Stimulated activated CD8-positive, alpha-beta memory T cell treated with anti-CD3 and anti-CD28 coated beads, Interleukin-2, amount 100 ng/mL, for 1 hour (primary cell): ENCODE measurements at regions not wholly inside any gene's neighbourhood (a gene's known extent, or its start where the extent isn't known, plus 50 kb on each side); places are given as distances from the start of the nearest gene placed in this dataset.
A peak's percentile ranks its signal among the peaks of the same experiment; 100 is the strongest.
"Not testable (repeated sequence)": the region's sequence is repeated elsewhere in the genome, so short reads cannot be mapped to it uniquely, and the experiment has no call there.

Source experiments
- DNase-seq, 2 donors: peaks; one replicate each; pipeline ENCODE4 v3.0.0-alpha.2; 2020; ENCODE audit warnings: low read depth in 2 of 2

DNA sequence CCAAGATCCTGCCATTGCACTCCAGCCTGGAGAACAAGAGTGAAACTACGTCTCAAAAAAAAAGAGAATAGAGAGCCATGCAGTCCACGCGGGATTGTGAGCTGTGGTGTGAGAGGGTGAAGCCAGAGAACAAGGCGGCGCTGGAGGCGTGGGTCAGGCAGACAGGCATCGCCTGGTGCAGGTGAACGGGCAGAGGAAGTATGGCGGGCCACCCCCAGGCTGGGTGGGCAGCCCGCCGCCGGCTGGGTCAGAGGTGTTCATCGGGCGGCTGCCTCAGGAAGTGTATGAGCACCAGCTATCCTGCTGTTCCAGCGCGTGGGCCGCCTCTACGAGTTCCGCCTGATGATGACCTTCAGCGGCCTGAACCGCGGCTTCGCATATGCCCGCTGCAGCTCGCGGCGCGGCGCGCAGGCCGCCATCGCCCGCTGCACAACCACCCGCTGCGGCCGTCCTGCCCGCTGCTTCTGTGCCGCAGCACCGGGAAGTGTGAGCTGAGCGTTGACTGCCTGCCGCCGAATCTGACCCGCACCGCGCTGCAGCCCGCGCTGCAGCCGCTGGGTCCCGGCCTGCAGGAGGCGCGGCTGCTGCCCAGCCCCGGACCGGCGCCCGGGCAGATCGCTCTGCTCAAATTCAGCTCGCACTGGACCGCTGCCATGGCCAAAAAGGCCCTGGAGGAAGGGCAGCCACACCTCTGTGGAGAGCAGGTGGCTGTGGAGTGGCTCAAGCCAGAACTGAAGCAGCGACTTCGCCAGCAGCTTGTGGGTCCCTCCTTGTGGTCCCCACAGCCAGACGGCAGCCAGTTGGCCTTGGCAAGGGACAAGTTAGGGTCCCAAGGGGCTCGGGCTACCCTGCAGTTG lies 95.5 kb upstream of the PLEKHM1 start:
- not testable (repeated sequence) for DNase-seq

GRCh38 chr17:45586651-45586934 lies 96.1 kb upstream of the PLEKHM1 start:
- not testable (repeated sequence) for DNase-seq

DNA sequence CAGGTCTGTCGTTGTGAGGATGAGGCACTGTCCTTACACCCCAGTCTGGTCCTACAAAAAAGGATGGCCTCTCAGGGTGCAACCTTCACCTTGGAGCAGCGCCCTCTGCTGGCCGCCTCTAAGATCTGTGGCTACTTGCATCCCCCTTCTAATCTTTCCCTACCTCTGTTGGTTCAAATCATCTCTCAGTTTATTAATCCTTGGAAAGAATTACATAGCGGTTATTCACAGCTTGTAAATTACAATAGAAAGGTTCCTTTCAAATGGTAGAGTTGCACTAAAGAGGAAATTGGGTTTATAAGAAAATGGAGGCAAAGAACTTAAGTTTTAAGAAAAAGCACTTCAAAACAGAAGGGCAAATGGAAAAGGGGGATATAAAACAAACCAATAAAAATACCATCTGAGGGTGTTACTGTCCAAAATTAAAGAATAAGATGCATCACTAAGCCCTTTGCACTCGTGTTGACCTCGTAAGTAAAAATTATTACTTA lies 102.0 kb upstream of the PLEKHM1 start:
- DNase-seq: peak; percentile 48 to 71

DNA sequence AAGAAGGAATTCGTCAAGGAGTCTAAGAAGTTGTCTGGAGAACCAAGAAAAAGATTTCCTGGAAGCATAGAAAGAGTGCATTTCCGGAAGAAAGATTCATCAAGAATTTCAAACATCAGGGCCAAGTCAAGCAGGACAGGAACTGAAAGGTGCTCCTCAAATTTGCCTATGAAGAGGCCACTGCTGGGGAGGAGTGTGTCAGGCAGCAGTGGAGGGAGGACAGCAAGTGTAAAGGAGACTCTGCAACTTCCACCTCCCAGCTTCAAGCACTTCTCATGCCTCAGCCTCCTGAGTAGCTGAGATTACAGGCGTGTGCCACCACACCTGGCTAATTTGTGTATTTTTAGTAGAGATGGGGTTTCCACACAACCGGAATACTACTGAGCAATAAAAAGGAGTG lies 105.8 kb upstream of the PLEKHM1 start:
- DNase-seq: not testable (repeated sequence)

DNA sequence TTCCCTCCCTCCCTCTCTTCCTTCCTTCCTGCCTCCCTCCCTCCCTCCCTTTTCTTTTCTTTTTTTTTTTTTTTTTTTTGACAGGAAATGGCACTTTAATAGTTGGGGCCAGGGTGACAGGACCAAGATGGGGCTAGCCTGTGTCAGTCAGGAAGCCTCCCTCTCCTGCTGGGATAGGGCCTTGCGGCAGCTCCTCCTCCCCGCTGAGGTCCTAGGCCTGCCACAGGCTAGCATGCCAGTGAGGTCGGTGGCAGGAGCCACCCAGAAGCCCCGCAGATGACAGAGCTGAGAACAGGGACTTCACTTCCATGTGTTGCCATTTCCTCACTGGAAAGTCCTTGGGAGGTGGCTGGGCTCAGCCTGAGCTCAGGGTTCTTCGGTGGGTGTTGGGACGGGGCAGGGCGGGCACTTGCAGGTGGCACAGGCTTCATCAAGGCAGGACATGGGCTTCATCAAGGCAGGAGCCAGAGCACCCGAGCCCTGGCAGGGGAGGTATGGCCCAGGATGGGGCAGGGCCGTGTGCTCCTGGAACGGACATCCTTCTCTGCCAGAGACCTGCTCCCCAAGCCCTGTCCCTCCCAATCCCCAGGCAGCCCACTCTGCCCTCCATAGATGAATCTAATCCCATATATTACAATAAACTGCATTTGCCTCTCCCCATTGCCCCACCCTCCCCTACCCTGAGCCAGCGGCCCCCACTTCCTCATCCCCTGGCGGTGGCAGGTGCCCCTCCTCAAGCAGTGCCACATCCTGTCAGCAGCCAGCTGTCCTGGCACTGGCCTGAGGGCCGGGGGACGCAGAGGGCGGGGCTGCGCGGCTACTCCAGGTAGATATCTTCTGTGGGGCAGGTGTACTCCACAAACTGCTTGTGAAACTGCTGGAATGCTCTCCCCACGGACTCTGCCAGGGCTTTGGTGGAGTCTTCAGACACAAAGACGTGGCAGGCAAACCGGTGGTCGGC lies 109.8 kb upstream of the PLEKHM1 start:
- not testable (repeated sequence) for DNase-seq

DNA sequence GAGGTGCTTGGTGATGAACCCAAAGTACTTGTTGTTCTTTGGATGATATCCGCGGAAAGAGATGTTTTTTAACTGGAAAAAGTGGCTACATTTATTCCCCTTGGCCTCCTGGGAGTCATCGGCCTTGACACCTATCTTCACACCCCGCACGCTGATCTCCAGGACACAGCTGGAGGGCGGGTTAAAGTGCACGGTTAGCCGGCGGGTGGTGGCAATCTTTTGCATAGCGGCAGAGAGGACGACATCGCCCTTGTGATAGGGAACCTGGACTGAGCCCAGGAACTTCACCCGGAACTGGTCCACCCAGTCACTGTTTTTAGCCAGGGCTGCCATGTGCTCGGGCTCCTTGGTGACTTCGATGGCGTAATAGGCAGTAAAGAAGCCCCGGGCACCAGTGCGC lies 110.5 kb upstream of the PLEKHM1 start:
- DNase-seq: not testable (repeated sequence)

DNA sequence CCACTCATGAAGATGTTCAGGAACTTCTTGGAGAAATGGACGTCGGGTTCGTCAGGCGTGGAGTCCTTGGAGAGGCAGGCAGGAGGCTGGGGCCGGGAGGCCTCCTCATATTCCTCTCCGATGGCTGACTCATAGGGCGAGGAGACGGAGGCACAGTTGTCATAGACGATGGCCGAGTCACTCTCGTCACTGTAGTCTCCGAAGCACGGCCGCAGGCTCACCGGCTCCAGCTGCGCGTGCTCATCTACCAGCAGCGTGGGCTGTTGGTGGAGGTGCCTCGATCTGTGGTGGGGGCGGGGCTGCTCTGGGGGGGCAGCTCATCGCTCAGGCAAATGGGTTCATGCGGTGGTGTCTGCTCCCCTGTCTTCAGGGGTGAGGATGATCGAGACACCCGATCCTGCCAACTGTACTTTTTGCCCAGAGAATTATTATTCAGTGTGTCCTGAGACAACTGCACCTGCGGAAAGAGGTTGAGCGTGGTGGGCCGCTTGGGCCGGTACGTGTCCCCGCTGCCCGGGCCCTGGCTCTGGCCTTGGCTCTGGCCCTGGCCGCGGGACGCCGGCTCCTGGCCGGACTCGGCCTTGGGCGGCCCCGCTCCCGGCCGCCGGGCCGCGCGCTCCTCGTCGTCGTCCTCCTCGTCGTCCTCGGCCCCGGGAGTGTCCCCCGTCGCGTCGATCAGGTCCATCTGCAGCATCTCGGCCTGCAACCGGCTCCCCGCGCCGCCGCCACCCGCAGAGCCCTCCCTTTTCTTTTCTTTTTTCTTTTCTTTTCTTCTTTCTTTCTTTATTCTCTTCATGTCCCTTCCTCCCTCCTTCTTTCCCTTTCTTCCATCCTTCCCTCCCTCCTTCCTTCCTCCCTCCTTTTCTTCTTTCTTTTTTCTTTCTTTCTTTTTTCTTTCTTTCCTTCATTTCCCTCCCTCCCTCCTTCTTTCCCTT lies 111.4 kb upstream of the PLEKHM1 start:
- DNase-seq: not testable (repeated sequence)

DNA sequence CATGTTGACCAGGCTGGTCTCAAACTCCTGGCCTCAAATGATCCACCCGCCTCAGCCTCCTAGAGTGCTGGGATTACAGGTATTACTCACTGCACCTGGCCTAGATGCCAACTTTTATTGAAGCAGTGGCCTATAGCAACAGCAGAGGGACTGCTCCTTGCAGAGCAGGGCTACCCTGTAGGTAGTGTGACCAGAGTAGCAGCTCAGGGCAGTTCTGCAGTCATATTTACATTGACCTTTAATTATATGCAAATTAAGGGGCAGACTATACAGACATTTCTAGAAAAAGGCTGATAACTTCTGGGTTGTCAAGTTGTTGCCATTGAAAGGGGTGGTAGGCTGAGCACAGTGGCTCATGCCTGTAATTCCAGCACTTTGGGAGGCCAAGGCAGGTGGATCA lies 115.2 kb upstream of the PLEKHM1 start:
- DNase-seq: not testable (repeated sequence)

- peak; percentile 65 to 67 for DNase-seq
Measured at GRCh38 chr17:45619984-45620405, 129.5 kb upstream of the PLEKHM1 start.

DNA sequence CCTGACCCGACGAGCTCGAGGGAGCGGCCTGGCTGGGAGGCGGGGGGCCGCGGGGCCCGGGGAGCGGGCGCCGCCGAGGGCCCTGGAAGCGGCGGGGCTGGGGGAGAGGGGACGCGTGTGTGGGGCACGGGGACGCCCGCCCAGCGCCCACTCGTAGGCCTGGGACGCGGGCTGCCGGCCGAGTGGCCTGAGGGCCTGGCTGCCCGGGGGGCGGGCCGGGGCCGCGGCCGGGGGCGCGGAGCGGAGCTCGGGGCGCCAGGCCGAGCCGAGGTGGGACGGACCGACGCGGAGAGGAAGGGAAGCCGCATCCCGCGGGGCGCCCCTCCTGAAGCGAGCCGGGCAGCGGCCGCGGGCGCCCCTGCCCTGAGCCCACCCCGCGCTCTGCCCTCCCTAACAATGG lies 129.9 kb upstream of the PLEKHM1 start:
- DNase-seq: not testable (repeated sequence)

DNA sequence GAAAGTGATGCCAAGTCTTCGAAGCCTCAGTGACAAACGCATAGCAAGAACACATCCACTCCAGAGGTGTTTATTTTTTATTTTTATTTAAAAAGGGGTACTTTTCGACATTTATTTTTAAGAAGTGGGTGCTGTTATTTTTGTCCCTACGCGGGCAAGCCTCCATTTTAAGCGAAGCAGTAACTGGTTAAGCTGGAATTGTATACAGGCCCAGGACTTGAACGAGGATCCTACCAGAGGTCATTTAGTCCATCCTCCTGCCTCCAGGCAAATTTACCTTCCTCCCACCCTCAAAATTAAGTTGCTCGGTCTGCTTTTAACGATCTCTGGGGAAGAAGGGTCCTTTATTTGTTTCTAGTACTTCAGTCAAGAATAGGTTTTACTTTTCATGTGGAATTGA lies 130.6 kb upstream of the PLEKHM1 start:
- DNase-seq: not testable (repeated sequence)

DNA sequence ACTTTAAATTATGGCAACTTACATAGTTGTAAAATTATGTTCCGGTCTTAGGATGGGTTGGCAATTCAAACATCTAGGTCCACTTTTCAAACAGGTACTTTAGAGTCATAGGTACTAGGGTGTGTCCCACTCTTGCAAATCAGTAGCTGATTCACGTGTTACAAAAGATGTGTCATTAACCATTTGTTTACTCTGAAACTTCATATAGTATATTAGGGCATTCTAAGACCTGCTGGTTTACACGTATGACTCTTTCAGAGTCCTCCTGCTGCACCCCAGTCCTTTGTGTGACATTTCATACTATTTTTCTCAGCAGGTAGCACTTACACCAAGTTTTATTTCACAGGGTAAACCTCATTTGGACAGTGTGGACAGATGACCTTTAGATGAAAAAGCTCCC lies 131.8 kb upstream of the PLEKHM1 start:
- DNase-seq: not testable (repeated sequence)

DNA sequence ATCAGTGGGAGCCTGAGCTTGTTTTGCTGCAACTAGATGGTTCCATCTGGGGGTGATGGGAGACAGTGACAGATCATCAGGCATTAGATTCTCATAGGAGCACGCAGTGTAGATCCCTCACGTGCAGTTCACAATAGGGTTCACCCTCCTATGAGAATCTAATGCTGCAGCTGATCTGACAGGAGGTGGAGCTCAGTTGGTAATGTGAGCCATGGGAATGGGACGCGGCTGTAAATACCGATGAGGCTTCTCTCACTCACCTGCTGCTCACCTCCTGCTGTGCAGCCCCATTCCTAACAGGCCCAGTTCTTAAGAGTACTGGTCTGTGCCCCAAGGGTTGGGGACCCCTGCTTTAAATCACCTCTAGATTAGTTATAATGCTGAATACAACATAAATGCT lies 137.5 kb upstream of the PLEKHM1 start:
- DNase-seq: no peak

DNA sequence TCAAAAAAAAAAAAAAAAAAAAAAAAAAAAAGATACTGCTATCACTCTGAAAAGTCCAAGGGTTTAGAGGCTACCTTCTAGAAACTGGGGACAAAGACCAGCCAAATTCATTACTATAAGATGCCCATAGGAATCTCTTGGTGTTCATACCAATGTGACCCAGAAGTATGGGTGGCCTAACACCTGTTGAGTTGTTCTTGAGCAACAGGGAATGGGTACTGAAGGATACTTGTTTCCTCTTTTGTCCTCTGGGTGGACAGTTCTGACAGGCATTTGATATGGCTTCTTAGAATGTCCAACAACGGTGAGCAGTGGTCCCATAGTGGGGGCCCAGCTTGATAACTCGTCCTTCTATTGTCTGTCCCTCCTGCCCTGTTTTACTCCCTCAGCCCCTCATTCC lies 141.4 kb upstream of the PLEKHM1 start:
- no peak for DNase-seq

- no peak for DNase-seq
Measured at GRCh38 chr17:45639297-45639849, 144.7 kb upstream of the CRHR1 start.

DNA sequence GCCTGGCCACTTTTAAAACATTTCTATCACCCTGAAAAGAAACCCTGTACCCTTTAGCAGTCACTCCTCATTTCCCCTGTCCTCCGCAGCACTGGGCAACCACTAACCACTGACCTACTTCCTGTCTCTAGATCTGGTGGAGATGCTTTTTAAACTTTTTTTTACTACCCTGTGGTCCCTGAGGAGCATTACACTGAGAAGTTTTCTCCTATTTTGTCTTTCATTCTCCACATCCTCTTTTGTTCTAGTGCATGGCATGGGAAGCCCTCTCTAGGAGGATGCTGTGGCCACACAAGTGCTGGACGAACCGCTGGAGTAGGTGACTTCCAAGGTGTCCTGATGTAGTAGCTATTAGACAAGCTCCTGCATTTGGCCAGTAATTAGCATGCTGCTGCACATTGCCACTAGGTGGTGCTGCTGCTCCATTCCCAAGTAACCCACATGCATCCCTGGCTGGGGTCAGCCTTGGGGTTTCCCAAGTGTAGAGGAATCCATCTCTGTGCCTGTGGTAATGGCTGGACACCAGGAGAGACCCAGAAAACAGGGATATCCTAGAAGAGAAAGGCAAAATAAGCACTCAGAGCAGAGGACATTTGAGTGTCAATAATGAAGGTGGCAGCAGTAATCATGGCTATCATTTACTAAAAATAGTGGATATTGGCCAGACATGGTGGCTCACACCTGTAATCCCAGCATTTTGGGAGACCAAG lies 143.8 kb upstream of the CRHR1 start:
- peak; percentile 45 to 51 for DNase-seq

DNA sequence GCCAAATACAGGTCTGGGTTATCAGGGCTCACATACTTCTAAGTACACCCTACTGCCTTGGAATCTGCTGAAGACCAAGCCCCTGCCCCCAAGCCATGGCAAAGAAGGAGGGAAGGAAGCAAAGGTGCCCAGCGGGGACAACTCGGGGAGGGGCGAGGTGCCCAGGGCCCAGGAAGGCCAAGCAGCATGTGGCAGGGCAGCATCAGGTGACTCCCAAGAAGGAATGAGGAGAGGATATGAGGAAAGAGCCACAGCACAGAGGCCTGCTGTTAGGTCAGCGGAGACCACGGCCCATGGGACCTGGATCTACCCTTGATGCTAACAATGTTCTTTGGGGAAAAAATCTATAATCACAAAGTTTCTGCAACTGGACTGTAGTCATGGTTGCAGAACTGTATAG lies 142.6 kb upstream of the CRHR1 start:
- no peak for DNase-seq

GRCh38 chr17:45643591-45643990 lies 140.5 kb upstream of the CRHR1 start:
- no peak for DNase-seq

DNA sequence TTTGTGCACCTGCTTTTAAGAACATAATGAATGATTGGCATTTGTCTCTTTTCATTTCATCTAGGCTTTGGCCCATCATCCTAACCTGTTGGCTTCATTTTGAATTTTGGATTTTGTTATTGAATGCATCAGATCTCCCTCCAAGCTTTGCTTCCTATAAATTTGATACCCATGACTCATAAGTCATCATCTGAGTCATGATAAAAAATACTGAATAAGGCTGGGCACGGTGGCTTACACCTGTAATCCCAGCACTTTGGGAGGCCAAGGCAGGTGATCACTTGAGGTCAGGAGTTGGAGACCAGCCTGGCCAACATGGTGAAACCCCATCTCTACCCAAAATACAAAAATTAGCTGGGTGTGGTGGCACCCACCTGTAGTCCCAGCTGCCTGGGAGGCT lies 139.5 kb upstream of the CRHR1 start:
- DNase-seq: not testable (repeated sequence)

GRCh38 chr17:45645330-45645729 lies 138.8 kb upstream of the CRHR1 start:
- DNase-seq: no peak
